ENCODE measurements at regions not wholly inside any gene's neighbourhood (a gene's known extent, or its start where the extent isn't known, plus 50 kb on each side); places are given as distances from the start of the nearest gene placed in this dataset.

DNA sequence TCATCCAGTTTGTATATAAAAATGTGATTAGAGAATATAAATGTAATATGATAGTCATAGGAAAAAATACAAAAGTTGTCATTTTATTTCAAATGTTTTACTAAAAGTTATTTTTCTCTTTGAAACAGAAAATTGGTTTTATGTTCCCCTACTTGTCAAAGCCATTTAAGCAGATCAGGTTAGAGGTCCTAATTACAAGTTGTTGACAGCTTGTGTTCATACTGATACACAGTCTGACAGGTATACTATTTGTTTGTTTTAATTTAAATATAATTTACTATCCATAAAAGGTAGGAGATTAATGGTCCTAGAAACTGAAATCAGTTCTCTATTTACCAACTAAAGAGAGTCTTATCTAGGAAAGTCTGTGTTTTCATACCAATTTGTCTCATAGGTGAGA is 250.4 kb upstream of the TMEM161B start (continued):
- TF ChIP-seq, protein P1, sequence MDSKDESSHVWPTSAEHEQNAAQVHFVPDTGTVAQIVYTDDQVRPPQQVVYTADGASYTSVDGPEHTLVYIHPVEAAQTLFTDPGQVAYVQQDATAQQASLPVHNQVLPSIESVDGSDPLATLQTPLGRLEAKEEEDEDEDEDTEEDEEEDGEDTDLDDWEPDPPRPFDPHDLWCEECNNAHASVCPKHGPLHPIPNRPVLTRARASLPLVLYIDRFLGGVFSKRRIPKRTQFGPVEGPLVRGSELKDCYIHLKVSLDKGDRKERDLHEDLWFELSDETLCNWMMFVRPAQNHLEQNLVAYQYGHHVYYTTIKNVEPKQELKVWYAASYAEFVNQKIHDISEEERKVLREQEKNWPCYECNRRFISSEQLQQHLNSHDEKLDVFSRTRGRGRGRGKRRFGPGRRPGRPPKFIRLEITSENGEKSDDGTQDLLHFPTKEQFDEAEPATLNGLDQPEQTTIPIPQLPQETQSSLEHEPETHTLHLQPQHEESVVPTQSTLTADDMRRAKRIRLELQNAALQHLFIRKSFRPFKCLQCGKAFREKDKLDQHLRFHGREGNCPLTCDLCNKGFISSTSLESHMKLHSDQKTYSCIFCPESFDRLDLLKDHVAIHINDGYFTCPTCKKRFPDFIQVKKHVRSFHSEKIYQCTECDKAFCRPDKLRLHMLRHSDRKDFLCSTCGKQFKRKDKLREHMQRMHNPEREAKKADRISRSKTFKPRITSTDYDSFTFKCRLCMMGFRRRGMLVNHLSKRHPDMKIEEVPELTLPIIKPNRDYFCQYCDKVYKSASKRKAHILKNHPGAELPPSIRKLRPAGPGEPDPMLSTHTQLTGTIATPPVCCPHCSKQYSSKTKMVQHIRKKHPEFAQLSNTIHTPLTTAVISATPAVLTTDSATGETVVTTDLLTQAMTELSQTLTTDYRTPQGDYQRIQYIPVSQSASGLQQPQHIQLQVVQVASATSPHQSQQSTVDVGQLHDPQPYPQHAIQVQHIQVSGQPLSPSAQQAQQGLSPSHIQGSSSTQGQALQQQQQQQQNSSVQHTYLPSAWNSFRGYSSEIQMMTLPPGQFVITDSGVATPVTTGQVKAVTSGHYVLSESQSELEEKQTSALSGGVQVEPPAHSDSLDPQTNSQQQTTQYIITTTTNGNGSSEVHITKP (CRISPR knock-in tag; IDR thresholded peaks at IDR 0.05; ENCODE audit: low read depth), result no peak
- TF ChIP-seq, protein P2, sequence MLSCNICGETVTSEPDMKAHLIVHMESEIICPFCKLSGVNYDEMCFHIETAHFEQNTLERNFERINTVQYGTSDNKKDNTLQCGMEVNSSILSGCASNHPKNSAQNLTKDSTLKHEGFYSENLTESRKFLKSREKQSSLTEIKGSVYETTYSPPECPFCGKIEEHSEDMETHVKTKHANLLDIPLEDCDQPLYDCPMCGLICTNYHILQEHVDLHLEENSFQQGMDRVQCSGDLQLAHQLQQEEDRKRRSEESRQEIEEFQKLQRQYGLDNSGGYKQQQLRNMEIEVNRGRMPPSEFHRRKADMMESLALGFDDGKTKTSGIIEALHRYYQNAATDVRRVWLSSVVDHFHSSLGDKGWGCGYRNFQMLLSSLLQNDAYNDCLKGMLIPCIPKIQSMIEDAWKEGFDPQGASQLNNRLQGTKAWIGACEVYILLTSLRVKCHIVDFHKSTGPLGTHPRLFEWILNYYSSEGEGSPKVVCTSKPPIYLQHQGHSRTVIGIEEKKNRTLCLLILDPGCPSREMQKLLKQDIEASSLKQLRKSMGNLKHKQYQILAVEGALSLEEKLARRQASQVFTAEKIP (CRISPR knock-in tag; IDR thresholded peaks at IDR 0.05; ENCODE audit: borderline replicate concordance), result no peak
- TF ChIP-seq ZNF776 (CRISPR knock-in tag; IDR thresholded peaks at IDR 0.05) (no peak), THYN1 (CRISPR knock-in tag; IDR thresholded peaks at IDR 0.05; ENCODE audit: borderline replicate concordance, low read depth) (no peak), GABPA (IDR thresholded peaks at IDR 0.05; ENCODE audit: low read depth, low read length) (no peak), GABPA (CRISPR knock-in tag; IDR thresholded peaks at IDR 0.05; ENCODE audit: low read depth) (no peak)

DNA sequence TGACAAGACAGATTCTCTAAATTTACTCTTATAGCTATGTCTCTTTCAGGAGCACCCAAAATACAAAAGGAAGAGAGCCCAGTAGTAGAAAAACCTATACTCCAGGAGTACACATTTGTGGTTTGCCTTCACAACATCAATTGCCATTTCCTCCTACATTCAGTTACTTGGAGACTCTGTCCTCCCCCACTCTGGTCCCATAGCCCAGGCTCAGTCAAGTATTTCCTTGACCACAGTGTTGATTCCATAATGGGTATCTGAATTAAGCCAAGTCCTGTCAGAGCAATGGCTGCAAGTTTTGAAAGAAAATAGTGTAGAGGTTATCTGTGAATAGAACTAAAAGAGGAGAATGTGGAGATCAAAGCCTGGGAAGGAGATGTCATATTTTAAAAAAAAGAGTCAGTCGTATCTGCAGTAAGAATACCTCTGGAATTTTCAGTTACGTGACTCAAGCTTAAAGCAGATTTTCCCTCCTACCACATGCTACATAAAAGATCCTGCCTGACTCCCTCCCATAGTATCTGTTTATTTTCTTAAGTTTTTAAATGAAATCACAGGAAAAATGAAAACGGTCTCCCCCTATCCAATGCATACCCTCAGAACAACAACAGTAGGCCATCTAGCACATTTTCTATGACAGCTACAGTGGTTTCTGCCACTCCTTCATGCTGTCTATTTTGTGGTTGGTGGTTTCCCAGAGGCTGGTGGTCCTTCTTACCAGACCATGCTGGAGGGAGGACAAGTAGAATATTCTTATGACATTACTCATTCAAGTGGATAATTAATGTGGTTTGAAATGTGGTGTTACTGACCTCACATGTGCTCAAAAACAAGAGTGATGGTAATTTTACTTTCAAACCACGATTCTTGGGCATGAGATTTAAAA is 249.7 kb upstream of the TMEM161B start:
- POLR2A ChIA-PET, result no interaction called here
- no peak for FAIRE-seq
- H3K9me3 ChIP-seq (ENCODE audit: low read length), result no peaks in the 10 kb centered on the region
- BruUV-seq (replicated peaks), result no TSS peak
- peak overlapping the region; percentile 27 for H2AFZ ChIP-seq (ENCODE audit: low read length)
- 3% methylated on average over 4 of the region's 4 CpGs for WGBS (ENCODE audit: low lambda C conversion rate)
- H3K36me3 ChIP-seq (replicated peaks in 1 of 2; ENCODE audit: control insufficient read depth in 1 of 2, insufficient read depth in 2 of 2, low read length in 2 of 2), result no peaks in the 10 kb centered on the region
- in situ Hi-C loops (cut with HindIII; ENCODE audit: extremely low pct_ligation_motif_present, low pct_unique_long_range_greater_than_20kb), result no loop called here
- no peaks in the 10 kb centered on the region for H3K27me3 ChIP-seq (ENCODE audit: control insufficient read depth in 1 of 2, insufficient read depth in 2 of 2, low read length in 2 of 2)
- TF ChIP-seq, protein P3, sequence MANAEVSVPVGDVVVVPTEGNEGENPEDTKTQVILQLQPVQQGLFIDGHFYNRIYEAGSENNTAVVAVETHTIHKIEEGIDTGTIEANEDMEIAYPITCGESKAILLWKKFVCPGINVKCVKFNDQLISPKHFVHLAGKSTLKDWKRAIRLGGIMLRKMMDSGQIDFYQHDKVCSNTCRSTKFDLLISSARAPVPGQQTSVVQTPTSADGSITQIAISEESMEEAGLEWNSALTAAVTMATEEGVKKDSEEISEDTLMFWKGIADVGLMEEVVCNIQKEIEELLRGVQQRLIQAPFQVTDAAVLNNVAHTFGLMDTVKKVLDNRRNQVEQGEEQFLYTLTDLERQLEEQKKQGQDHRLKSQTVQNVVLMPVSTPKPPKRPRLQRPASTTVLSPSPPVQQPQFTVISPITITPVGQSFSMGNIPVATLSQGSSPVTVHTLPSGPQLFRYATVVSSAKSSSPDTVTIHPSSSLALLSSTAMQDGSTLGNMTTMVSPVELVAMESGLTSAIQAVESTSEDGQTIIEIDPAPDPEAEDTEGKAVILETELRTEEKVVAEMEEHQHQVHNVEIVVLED (CRISPR knock-in tag; IDR thresholded peaks at IDR 0.05; ENCODE audit: borderline replicate concordance), result no peak
- TF ChIP-seq, protein P4, sequence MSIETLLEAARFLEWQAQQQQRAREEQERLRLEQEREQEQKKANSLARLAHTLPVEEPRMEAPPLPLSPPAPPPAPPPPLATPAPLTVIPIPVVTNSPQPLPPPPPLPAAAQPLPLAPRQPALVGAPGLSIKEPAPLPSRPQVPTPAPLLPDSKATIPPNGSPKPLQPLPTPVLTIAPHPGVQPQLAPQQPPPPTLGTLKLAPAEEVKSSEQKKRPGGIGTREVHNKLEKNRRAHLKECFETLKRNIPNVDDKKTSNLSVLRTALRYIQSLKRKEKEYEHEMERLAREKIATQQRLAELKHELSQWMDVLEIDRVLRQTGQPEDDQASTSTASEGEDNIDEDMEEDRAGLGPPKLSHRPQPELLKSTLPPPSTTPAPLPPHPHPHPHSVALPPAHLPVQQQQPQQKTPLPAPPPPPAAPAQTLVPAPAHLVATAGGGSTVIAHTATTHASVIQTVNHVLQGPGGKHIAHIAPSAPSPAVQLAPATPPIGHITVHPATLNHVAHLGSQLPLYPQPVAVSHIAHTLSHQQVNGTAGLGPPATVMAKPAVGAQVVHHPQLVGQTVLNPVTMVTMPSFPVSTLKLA (IDR thresholded peaks at IDR 0.05), result 0 out of 2 replicates have a peak, but pooled peaks have one; percentile 28
- ATAC-seq, result no peak
- H3K27ac ChIP-seq (ENCODE audit: extremely low read length, insufficient read depth, low read length), result no peak overlapping the region
- no peak overlapping the region for H3K4me2 ChIP-seq (ENCODE audit: low read depth, low read length)
- no peaks in the 10 kb centered on the region for H3K4me1 ChIP-seq (ENCODE audit: insufficient read depth, low read length)
- intact Hi-C loops (cut with micrococcal nuclease; ENCODE audit: unreplicated experiment), result no loop called here
- no peaks in the 10 kb centered on the region for H3K79me2 ChIP-seq (ENCODE audit: insufficient read depth, low read length)
- H3K4me3 ChIP-seq (replicated peaks in 1 of 3; ENCODE audit: insufficient read depth in 1 of 3, low read depth in 2 of 3, low read length in 3 of 3), result no peak overlapping the region
- DNase-seq (ENCODE audit: low spot score), result no peak
- CTCF ChIA-PET (ENCODE audit: low intra/inter-chr PET ratio, low total read pairs), result no interaction called here
- no peak overlapping the region for H3K9ac ChIP-seq (ENCODE audit: insufficient read depth, low read depth, low read length)
- no peaks in the 10 kb centered on the region for H4K20me1 ChIP-seq (ENCODE audit: insufficient read depth, low read length)
